ENCODE measurements at regions not wholly inside any gene's neighbourhood (a gene's known extent, or its start where the extent isn't known, plus 50 kb on each side); places are given as distances from the start of the nearest gene placed in this dataset.

DNA sequence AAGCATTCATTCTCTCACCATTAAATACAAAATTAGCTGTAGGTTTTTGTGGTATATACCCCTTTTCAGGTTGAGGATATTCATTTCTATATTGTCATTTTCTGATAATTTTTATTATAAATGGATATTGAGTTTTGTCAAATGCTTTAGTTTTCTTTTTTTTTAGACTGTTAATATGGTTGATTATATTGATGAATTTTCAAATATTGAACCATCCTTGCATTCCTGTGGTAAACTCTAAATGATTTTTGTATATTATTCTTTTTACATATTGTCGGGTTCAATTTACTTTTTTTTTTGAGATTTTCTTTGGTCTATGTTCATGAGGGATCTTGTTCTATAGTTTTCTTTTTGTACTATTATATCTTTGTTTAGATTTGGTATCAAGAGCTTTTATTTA lies 165.1 kb downstream of the GPAT3 start:
- POLR2A ChIA-PET: no interaction called here
- no peak for DNase-seq (ENCODE audit: extremely low spot score)
- CTCF ChIA-PET: no interaction called here
- TF ChIP-seq FOXM1 (IDR thresholded peaks at IDR 0.05; ENCODE audit: borderline replicate concordance) (no peak), BHLHE40 (IDR thresholded peaks at IDR 0.05; ENCODE audit: borderline replicate concordance) (no peak), CTBP1 (IDR thresholded peaks at IDR 0.05; ENCODE audit: borderline replicate concordance) (no peak), LEF1 (IDR thresholded peaks at IDR 0.05; ENCODE audit: borderline replicate concordance) (no peak), TARDBP (IDR thresholded peaks at IDR 0.05) (no peak), FOXK2 (IDR thresholded peaks at IDR 0.05) (no peak), SP1 (IDR thresholded peaks at IDR 0.05) (no peak), ARNT (IDR thresholded peaks at IDR 0.05) (no peak)

DNA sequence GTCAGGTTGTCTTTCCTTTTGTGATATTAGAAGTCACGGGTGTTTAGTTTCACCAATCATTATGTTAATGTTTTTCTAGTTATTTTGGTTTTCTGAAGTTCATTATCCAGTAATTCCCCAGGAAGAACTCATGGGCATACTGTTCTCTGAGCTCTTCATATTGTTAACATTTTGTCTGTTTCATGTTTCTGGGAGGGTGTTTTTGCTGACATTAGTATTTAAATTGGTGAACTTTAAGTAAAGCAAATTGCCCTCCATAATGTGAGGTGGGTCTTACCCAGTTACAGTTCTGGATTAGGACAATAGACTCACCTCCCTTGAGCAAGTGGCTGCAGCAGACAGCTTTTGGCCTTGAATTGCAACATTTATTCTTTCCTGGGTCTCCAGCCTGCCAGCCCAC lies 163.4 kb downstream of the GPAT3 start:
- CTCF ChIA-PET: no interaction called here
- TF ChIP-seq HDGF (IDR thresholded peaks at IDR 0.05; ENCODE audit: borderline replicate concordance): no peak
- no peak for TF ChIP-seq TARDBP (IDR thresholded peaks at IDR 0.05)
- no peak for TF ChIP-seq SUZ12 (IDR thresholded peaks at IDR 0.05)
- no peak for TF ChIP-seq FOXA1 (IDR thresholded peaks at IDR 0.05)
- no peak for TF ChIP-seq ELF4 (IDR thresholded peaks at IDR 0.05)
- TF ChIP-seq BHLHE40 (IDR thresholded peaks at IDR 0.05; ENCODE audit: borderline replicate concordance): no peak
- TF ChIP-seq FOXM1 (IDR thresholded peaks at IDR 0.05; ENCODE audit: borderline replicate concordance): no peak
- no peak for TF ChIP-seq LEF1 (IDR thresholded peaks at IDR 0.05; ENCODE audit: borderline replicate concordance)
- TF ChIP-seq ARNT (IDR thresholded peaks at IDR 0.05): no peak
- POLR2A ChIA-PET: no interaction called here
- DNase-seq (ENCODE audit: extremely low spot score): no peak

DNA sequence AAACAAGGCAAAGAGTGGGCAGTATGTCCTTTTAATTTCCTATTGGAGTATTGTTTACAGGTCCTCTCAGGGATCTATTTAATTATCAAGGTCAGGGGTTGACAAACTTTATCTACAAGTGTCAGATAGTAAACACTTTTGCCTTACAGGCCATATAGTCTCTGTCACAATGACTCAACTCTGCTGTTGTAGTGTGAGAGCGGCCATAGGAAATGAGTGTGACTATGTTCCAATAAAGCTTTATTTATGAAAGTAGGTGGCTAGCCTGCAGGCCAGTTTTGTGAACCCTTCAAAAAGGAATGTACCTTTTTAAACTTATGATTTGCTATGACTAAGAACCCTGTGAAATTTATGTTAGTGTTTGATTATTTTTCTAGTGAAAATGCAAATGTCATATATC lies 156.1 kb downstream of the GPAT3 start:
- ChIA-PET POLR2A (no interaction called here), CTCF (no interaction called here)
- TF ChIP-seq TARDBP (IDR thresholded peaks at IDR 0.05) (no peak), L3MBTL2 (conservative IDR thresholded peaks at IDR 0.05) (no peak), LEF1 (IDR thresholded peaks at IDR 0.05; ENCODE audit: borderline replicate concordance) (no peak), ELF4 (IDR thresholded peaks at IDR 0.05) (no peak), FOXA1 (IDR thresholded peaks at IDR 0.05) (no peak), FOXK2 (IDR thresholded peaks at IDR 0.05) (no peak), BHLHE40 (IDR thresholded peaks at IDR 0.05; ENCODE audit: borderline replicate concordance) (no peak), FOXM1 (IDR thresholded peaks at IDR 0.05; ENCODE audit: borderline replicate concordance) (no peak), ARNT (IDR thresholded peaks at IDR 0.05) (no peak), ZNF384 (IDR thresholded peaks at IDR 0.05) (no peak), HDGF (IDR thresholded peaks at IDR 0.05; ENCODE audit: borderline replicate concordance) (no peak), NFRKB (IDR thresholded peaks at IDR 0.05) (no peak), SP1 (IDR thresholded peaks at IDR 0.05) (no peak), SUZ12 (IDR thresholded peaks at IDR 0.05) (no peak), CTBP1 (IDR thresholded peaks at IDR 0.05; ENCODE audit: borderline replicate concordance) (no peak)
- TF ChIP-seq, protein P1, sequence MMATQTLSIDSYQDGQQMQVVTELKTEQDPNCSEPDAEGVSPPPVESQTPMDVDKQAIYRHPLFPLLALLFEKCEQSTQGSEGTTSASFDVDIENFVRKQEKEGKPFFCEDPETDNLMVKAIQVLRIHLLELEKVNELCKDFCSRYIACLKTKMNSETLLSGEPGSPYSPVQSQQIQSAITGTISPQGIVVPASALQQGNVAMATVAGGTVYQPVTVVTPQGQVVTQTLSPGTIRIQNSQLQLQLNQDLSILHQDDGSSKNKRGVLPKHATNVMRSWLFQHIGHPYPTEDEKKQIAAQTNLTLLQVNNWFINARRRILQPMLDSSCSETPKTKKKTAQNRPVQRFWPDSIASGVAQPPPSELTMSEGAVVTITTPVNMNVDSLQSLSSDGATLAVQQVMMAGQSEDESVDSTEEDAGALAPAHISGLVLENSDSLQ (IDR thresholded peaks at IDR 0.05): no peak
- no peak for DNase-seq (ENCODE audit: extremely low spot score)

DNA sequence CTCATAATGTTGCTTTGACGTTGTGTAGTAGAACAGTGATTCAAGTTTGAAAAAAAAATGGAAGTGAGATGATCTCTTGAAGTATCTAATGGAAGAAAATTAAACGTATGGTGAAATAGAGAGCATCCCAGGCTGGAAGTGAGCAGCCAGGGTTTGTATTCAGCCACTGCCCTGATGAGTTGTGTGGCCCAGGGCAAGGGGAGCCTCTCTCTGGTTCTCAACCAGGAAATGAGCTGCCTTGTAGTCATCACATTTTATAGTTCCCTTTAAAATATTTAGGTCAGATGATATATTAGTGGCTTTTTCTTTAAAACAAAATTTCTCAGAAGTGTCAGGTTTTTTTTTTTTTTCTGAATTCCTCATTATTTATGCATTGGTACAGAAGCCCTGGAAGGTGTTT lies 150.3 kb downstream of the GPAT3 start:
- TF ChIP-seq FOXK2 (IDR thresholded peaks at IDR 0.05): no peak
- TF ChIP-seq TARDBP (IDR thresholded peaks at IDR 0.05): no peak
- TF ChIP-seq ARNT (IDR thresholded peaks at IDR 0.05): no peak
- TF ChIP-seq CTBP1 (IDR thresholded peaks at IDR 0.05; ENCODE audit: borderline replicate concordance): no peak
- TF ChIP-seq, protein P1 (IDR thresholded peaks at IDR 0.05): no peak
- no peak for TF ChIP-seq ELF4 (IDR thresholded peaks at IDR 0.05)
- TF ChIP-seq SUZ12 (IDR thresholded peaks at IDR 0.05): no peak
- no peak for TF ChIP-seq HDGF (IDR thresholded peaks at IDR 0.05; ENCODE audit: borderline replicate concordance)
- CTCF ChIA-PET: no interaction called here
- POLR2A ChIA-PET: no interaction called here
- DNase-seq (ENCODE audit: extremely low spot score): no peak

DNA sequence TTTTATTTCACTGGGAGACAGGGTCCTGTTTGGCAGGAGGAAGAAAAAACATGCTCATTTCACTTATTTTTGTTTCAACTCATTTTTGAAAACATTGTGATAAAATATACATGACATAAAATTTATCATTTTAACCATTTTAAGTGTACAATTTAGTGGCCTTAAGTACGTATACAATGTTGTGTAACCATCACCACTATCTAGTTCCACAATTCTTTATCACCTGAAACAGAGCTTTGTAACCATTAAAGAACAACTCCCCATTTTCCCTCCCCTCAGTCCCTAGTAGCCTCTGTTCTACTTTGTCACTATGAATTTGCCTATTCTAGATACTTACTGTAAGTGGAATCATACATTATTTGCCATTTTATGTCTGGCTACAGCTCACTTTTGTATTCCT lies 143.8 kb downstream of the GPAT3 start:
- ChIA-PET POLR2A (no interaction called here), CTCF (interaction anchor here (0.6 kb wide), 1 partner anchor 108 kb away, joined by 3 read pairs; no protein-coding TSS in a partner anchor)
- no peak for TF ChIP-seq SUZ12 (IDR thresholded peaks at IDR 0.05)
- TF ChIP-seq SP1 (IDR thresholded peaks at IDR 0.05): no peak
- TF ChIP-seq ELF4 (IDR thresholded peaks at IDR 0.05): no peak
- no peak for TF ChIP-seq FOXM1 (IDR thresholded peaks at IDR 0.05; ENCODE audit: borderline replicate concordance)
- TF ChIP-seq, protein P1 (IDR thresholded peaks at IDR 0.05): no peak
- no peak for TF ChIP-seq FOXK2 (IDR thresholded peaks at IDR 0.05)
- no peak for TF ChIP-seq NFRKB (IDR thresholded peaks at IDR 0.05)
- no peak for DNase-seq (ENCODE audit: extremely low spot score)

DNA sequence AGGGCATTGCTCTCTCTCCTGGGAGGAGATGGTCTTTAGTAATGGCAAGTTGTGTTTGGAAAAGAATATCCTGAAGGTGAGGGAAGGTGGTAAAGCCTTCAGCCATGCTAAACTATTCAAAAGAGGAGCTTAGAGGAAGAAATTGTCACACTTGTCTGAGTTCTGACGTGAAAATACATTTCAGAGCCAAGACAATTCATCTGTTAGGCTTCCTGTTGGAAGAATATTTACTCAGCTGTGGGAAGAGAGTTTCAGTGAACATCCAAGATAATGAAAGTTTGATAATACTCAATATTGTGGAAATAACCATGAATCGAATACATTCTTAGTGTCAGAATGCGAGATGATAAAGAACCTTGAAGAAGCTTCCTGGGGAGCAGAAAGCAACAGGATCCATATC lies 143.3 kb downstream of the GPAT3 start:
- ChIA-PET POLR2A (no interaction called here), CTCF (interaction anchor here (0.6 kb wide), 1 partner anchor 109 kb away, joined by 3 read pairs; no protein-coding TSS in a partner anchor)
- DNase-seq (ENCODE audit: extremely low spot score): no peak
- TF ChIP-seq ELF4 (IDR thresholded peaks at IDR 0.05) (no peak), FOXK2 (IDR thresholded peaks at IDR 0.05) (no peak), L3MBTL2 (conservative IDR thresholded peaks at IDR 0.05) (no peak), CTBP1 (IDR thresholded peaks at IDR 0.05; ENCODE audit: borderline replicate concordance) (no peak), FOXM1 (IDR thresholded peaks at IDR 0.05; ENCODE audit: borderline replicate concordance) (no peak), LEF1 (IDR thresholded peaks at IDR 0.05; ENCODE audit: borderline replicate concordance) (no peak), ARNT (IDR thresholded peaks at IDR 0.05) (no peak), SP1 (IDR thresholded peaks at IDR 0.05) (no peak), BHLHE40 (IDR thresholded peaks at IDR 0.05; ENCODE audit: borderline replicate concordance) (no peak), NFRKB (IDR thresholded peaks at IDR 0.05) (no peak), TARDBP (IDR thresholded peaks at IDR 0.05) (no peak), HDGF (IDR thresholded peaks at IDR 0.05; ENCODE audit: borderline replicate concordance) (no peak), ZNF384 (IDR thresholded peaks at IDR 0.05) (no peak), SUZ12 (IDR thresholded peaks at IDR 0.05) (no peak), FOXA1 (IDR thresholded peaks at IDR 0.05) (no peak)
- TF ChIP-seq, protein P1 (IDR thresholded peaks at IDR 0.05): no peak
